ENCODE measurements at regions not wholly inside any gene's neighbourhood (a gene's known extent, or its start where the extent isn't known, plus 50 kb on each side); places are given as distances from the start of the nearest gene placed in this dataset.
"Not testable (repeated sequence)": the region's sequence is repeated elsewhere in the genome, so short reads cannot be mapped to it uniquely, and the experiment has no call there.

DNA sequence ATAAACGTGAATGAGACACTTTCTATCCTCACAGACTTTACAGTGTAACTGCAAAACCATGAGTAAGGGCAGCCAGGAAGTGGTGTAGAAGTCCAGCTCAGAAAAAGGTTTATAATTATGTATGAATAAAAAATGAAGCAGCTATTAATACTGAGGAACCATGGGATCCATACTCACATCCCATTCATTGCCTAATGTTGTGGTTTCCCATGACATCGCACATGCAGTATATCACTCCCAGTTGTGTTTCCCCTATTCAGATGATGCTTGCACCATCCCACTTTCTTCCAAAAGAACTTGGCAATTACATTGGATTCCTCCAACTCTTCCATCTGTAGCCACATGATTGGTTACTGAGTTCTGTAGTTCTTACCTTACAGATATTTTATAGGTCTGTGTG, 74.5 kb upstream of the SEMA3D start:
- TF ChIP-seq, protein P1, sequence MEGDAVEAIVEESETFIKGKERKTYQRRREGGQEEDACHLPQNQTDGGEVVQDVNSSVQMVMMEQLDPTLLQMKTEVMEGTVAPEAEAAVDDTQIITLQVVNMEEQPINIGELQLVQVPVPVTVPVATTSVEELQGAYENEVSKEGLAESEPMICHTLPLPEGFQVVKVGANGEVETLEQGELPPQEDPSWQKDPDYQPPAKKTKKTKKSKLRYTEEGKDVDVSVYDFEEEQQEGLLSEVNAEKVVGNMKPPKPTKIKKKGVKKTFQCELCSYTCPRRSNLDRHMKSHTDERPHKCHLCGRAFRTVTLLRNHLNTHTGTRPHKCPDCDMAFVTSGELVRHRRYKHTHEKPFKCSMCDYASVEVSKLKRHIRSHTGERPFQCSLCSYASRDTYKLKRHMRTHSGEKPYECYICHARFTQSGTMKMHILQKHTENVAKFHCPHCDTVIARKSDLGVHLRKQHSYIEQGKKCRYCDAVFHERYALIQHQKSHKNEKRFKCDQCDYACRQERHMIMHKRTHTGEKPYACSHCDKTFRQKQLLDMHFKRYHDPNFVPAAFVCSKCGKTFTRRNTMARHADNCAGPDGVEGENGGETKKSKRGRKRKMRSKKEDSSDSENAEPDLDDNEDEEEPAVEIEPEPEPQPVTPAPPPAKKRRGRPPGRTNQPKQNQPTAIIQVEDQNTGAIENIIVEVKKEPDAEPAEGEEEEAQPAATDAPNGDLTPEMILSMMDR (IDR thresholded peaks at IDR 0.05; ENCODE audit: low read depth, low read length, missing control alignments): no peak
- in situ Hi-C loops (cut with HindIII; ENCODE audit: low sequenced_read_pairs): no loop called here
- H3K4me3 ChIP-seq (ENCODE audit: low read depth, low read length): no peak overlapping the region
- DNase-seq (ENCODE audit: low read depth): no peak

DNA sequence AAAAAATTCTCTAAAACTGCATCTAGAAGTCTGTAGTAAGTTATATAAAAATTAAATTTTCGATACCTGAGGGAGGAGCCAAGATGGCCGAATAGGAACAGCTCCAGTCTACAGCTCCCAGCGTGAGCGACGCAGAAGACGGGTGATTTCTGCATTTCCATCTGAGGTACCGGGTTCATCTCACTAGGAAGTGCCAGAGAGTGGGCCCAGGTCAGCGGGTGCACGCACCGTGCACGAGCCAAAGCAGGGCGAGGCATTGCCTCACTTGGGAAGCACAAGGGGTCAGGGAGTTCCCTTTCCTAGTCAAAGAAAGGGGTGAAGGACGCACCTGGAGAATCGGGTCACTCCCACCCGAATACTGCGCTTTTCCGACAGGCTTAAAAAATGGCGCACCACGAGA, 62.9 kb upstream of the SEMA3D start:
- H3K4me3 ChIP-seq (ENCODE audit: low read depth, low read length); in situ Hi-C loops (cut with HindIII; ENCODE audit: low sequenced_read_pairs); DNase-seq (ENCODE audit: low read depth): not testable (repeated sequence)

DNA sequence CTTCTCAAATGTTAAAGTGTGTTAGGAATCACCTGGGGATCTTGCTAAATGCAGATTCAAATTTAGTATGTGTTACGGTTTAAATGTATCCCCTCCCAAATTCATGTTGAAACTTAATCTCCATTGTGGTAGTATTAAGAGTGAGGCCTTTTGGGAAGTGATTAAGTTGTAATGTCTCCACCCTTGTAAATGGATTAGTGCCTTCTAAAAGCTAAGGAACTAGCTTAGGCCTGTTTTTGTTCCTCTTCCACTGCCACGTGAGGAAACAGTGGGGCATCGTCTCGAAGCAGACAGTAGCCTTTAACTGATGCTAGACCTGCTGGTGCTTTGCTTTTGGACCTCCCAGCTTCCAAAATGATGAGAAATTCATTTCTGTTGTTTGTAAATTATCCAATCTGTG, 52.3 kb upstream of the SEMA3D start:
- H3K4me3 ChIP-seq (ENCODE audit: low read depth, low read length): no peak overlapping the region
- in situ Hi-C loops (cut with HindIII; ENCODE audit: low sequenced_read_pairs): no loop called here
- TF ChIP-seq, protein P1 (IDR thresholded peaks at IDR 0.05; ENCODE audit: low read depth, low read length, missing control alignments): no peak
- no peak for DNase-seq (ENCODE audit: low read depth)

DNA sequence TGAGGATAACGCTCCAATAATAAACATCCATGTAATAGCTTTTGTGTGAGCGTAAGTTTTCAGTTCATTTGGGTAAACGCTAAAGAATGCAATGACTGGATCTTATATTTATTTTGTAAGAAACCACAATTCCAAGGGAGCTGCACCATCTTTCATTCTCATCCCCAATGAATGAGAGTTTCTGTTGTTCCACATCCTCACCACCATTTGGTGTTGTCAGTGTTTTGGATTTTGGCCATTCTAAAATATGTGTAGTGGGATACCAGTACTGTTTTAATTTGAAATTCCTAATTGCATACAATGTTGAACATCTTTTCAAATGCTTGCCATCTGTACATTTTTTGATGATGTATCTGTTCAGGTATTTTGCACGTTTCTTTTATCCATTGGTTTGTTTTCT, 50.9 kb upstream of the SEMA3D start:
- in situ Hi-C loops (cut with HindIII; ENCODE audit: low sequenced_read_pairs): no loop called here
- peak; percentile 49 for DNase-seq (ENCODE audit: low read depth)
- H3K4me3 ChIP-seq (ENCODE audit: low read depth, low read length): no peak overlapping the region
- TF ChIP-seq, protein P1 (IDR thresholded peaks at IDR 0.05; ENCODE audit: low read depth, low read length, missing control alignments): no peak
